Immature natural killer cell (primary cell): ENCODE measurements at regions not wholly inside any gene's neighbourhood (a gene's known extent, or its start where the extent isn't known, plus 50 kb on each side); places are given as distances from the start of the nearest gene placed in this dataset.

Source experiments
- DNase-seq, 3 donors: peaks; one replicate each; pipeline ENCODE4 v3.0.0; 2022; ENCODE audit warnings: mixed read lengths in 1 of 3
- H3K27ac Mint-ChIP-seq, 6 donors: one replicate each; pipeline ENCODE4 v1.8.0; 2020; ENCODE audit warnings: mixed read lengths in 6 of 6, mild to moderate bottlenecking in 5 of 6, inconsistent platforms in 4 of 6, moderate library complexity in 3 of 6
- H3K27me3 Mint-ChIP-seq, 3 donors: one replicate each; pipeline ENCODE4 v1.8.0; 2020 to 2021; ENCODE audit warnings: low read depth in 3 of 3, mild to moderate bottlenecking in 3 of 3, mixed read lengths in 3 of 3, moderate library complexity in 3 of 3, inconsistent platforms in 1 of 3
- H3K36me3 Mint-ChIP-seq, 3 donors: one replicate each; pipeline ENCODE4 v1.8.0; 2020; ENCODE audit warnings: mixed read lengths in 3 of 3, inconsistent platforms in 2 of 3, mild to moderate bottlenecking in 2 of 3
- H3K4me1 Mint-ChIP-seq, 2 donors: one replicate each; pipeline ENCODE4 v1.8.0; 2020; ENCODE audit warnings: inconsistent platforms in 2 of 2, mild to moderate bottlenecking in 2 of 2, mixed read lengths in 2 of 2, moderate library complexity in 1 of 2
- H3K4me3 Mint-ChIP-seq, 5 donors: one replicate each; pipeline ENCODE4 v1.8.0; 2020; ENCODE audit warnings: mild to moderate bottlenecking in 5 of 5, mixed read lengths in 5 of 5, inconsistent platforms in 3 of 5, moderate library complexity in 3 of 5
- H3K9me3 Mint-ChIP-seq, 6 donors: one replicate each; pipeline ENCODE4 v1.8.0; 2020; ENCODE audit warnings: mild to moderate bottlenecking in 6 of 6, mixed read lengths in 6 of 6, inconsistent platforms in 4 of 6, moderate library complexity in 3 of 6

- H3K4me3 Mint-ChIP-seq = no peak overlapping the region
- peaks cover 0 to 19% (median 2%) of the 10 kb centered on the region in 6 donors for H3K9me3 Mint-ChIP-seq
- H3K27ac Mint-ChIP-seq = no peak overlapping the region
- no peaks in the 10 kb centered on the region for H3K4me1 Mint-ChIP-seq
- no peak for DNase-seq
- H3K36me3 Mint-ChIP-seq = no peaks in the 10 kb centered on the region
- H3K27me3 Mint-ChIP-seq = peaks cover 0 to 4% (median 2%) of the 10 kb centered on the region in 3 donors
Measured at GRCh38 chr4:148834804-148835631, 392.8 kb upstream of the NR3C2 start.

GRCh38 chr4:148831945-148832344, 389.7 kb upstream of the NR3C2 start:
- peaks cover 0 to 25% (median 5%) of the 10 kb centered on the region in 6 donors for H3K9me3 Mint-ChIP-seq

GRCh38 chr4:148828291-148828690, 386.1 kb upstream of the NR3C2 start:
- peaks cover 0 to 2% (median 1%) of the 10 kb centered on the region in 3 donors for H3K27me3 Mint-ChIP-seq
- no peak overlapping the region for H3K27ac Mint-ChIP-seq
- DNase-seq = no peak
- H3K4me1 Mint-ChIP-seq = no peaks in the 10 kb centered on the region
- no peaks in the 10 kb centered on the region for H3K36me3 Mint-ChIP-seq
- H3K4me3 Mint-ChIP-seq = no peak overlapping the region
- peaks cover 2 to 23% (median 6%) of the 10 kb centered on the region in 6 donors for H3K9me3 Mint-ChIP-seq

More at GRCh38 chr4:148831945-148832344, 389.7 kb upstream of the NR3C2 start:
- Mint-ChIP-seq H3K4me1 (no peaks in the 10 kb centered on the region), H3K27ac (no peak overlapping the region), H3K27me3 (peaks cover 0 to 4% (median 2%) of the 10 kb centered on the region in 3 donors), H3K36me3 (no peaks in the 10 kb centered on the region), H3K4me3 (no peak overlapping the region)
- no peak for DNase-seq

GRCh38 chr4:148827781-148828180, 385.6 kb upstream of the NR3C2 start:
- no peak overlapping the region for H3K27ac Mint-ChIP-seq
- DNase-seq = no peak
- no peaks in the 10 kb centered on the region for H3K36me3 Mint-ChIP-seq
- H3K4me3 Mint-ChIP-seq = no peak overlapping the region
- peaks cover 2 to 20% (median 6%) of the 10 kb centered on the region in 6 donors for H3K9me3 Mint-ChIP-seq
- H3K27me3 Mint-ChIP-seq = peaks cover 0 to 2% (median 0%) of the 10 kb centered on the region in 3 donors
- H3K4me1 Mint-ChIP-seq = no peaks in the 10 kb centered on the region

- Mint-ChIP-seq H3K27ac (no peak overlapping the region), H3K9me3 (peaks cover 3 to 17% (median 5%) of the 10 kb centered on the region in 6 donors), H3K27me3 (no peaks in the 10 kb centered on the region), H3K4me1 (no peaks in the 10 kb centered on the region), H3K36me3 (no peaks in the 10 kb centered on the region), H3K4me3 (no peak overlapping the region)
- DNase-seq = no peak
Measured at GRCh38 chr4:148823419-148823769, 381.2 kb upstream of the NR3C2 start.

GRCh38 chr4:148822572-148823418, 380.6 kb upstream of the NR3C2 start:
- no peak for DNase-seq
- Mint-ChIP-seq H3K4me1 (no peaks in the 10 kb centered on the region), H3K27ac (no peak overlapping the region)

GRCh38 chr4:148814030-148814429, 371.8 kb upstream of the NR3C2 start:
- Mint-ChIP-seq H3K4me3 (no peak overlapping the region), H3K27me3 (peaks cover 0 to 2% (median 2%) of the 10 kb centered on the region in 3 donors), H3K4me1 (no peaks in the 10 kb centered on the region), H3K27ac (no peak overlapping the region), H3K9me3 (peaks cover 8 to 33% (median 11%) of the 10 kb centered on the region in 6 donors), H3K36me3 (no peaks in the 10 kb centered on the region)
- DNase-seq = no peak

More at GRCh38 chr4:148822572-148823418, 380.6 kb upstream of the NR3C2 start:
- H3K36me3 Mint-ChIP-seq = no peaks in the 10 kb centered on the region
- H3K4me3 Mint-ChIP-seq = no peak overlapping the region
- no peaks in the 10 kb centered on the region for H3K27me3 Mint-ChIP-seq
- H3K9me3 Mint-ChIP-seq = peaks cover 3 to 17% (median 5%) of the 10 kb centered on the region in 6 donors

GRCh38 chr4:148813289-148813688, 371.1 kb upstream of the NR3C2 start:
- Mint-ChIP-seq H3K4me3 (no peak overlapping the region), H3K9me3 (peaks cover 5 to 33% (median 11%) of the 10 kb centered on the region in 6 donors), H3K27ac (no peak overlapping the region), H3K36me3 (no peaks in the 10 kb centered on the region), H3K4me1 (no peaks in the 10 kb centered on the region), H3K27me3 (peaks cover 0 to 2% (median 2%) of the 10 kb centered on the region in 3 donors)
- DNase-seq = no peak

- Mint-ChIP-seq H3K4me1 (no peaks in the 10 kb centered on the region), H3K4me3 (no peak overlapping the region), H3K36me3 (no peaks in the 10 kb centered on the region), H3K27me3 (peaks cover 0 to 3% (median 2%) of the 10 kb centered on the region in 3 donors), H3K27ac (no peak overlapping the region), H3K9me3 (peaks cover 7 to 32% (median 11%) of the 10 kb centered on the region in 6 donors)
- no peak for DNase-seq
Measured at GRCh38 chr4:148812101-148812500, 369.9 kb upstream of the NR3C2 start.

- no peak for DNase-seq
- Mint-ChIP-seq H3K27me3 (peaks cover 0 to 2% (median 2%) of the 10 kb centered on the region in 3 donors), H3K9me3 (peaks cover 1 to 17% (median 11%) of the 10 kb centered on the region in 6 donors), H3K4me1 (no peaks in the 10 kb centered on the region), H3K27ac (no peak overlapping the region), H3K36me3 (no peaks in the 10 kb centered on the region), H3K4me3 (no peak overlapping the region)
Measured at GRCh38 chr4:148810461-148810860, 368.2 kb upstream of the NR3C2 start.

- Mint-ChIP-seq H3K4me3 (no peak overlapping the region), H3K36me3 (no peaks in the 10 kb centered on the region), H3K27me3 (peaks cover 0 to 2% (median 2%) of the 10 kb centered on the region in 3 donors), H3K9me3 (peaks cover 4 to 17% (median 7%) of the 10 kb centered on the region in 6 donors), H3K4me1 (no peaks in the 10 kb centered on the region), H3K27ac (no peak overlapping the region)
- DNase-seq = no peak
Measured at GRCh38 chr4:148808416-148808815, 366.2 kb upstream of the NR3C2 start.

- Mint-ChIP-seq H3K4me1 (no peaks in the 10 kb centered on the region), H3K9me3 (peaks cover 2 to 17% (median 6%) of the 10 kb centered on the region in 6 donors), H3K27me3 (no peaks in the 10 kb centered on the region), H3K27ac (no peak overlapping the region), H3K36me3 (no peaks in the 10 kb centered on the region), H3K4me3 (no peak overlapping the region)
- DNase-seq = no peak
Measured at GRCh38 chr4:148800940-148801339, 358.7 kb upstream of the NR3C2 start.

- Mint-ChIP-seq H3K9me3 (peaks cover 0 to 17% (median 6%) of the 10 kb centered on the region in 6 donors), H3K27me3 (no peaks in the 10 kb centered on the region), H3K4me1 (no peaks in the 10 kb centered on the region), H3K36me3 (no peaks in the 10 kb centered on the region), H3K4me3 (no peak overlapping the region), H3K27ac (no peak overlapping the region)
- DNase-seq = no peak
Measured at GRCh38 chr4:148800336-148800885, 358.2 kb upstream of the NR3C2 start.
